ENCODE measurements at regions not wholly inside any gene's neighbourhood (a gene's known extent, or its start where the extent isn't known, plus 50 kb on each side); places are given as distances from the start of the nearest gene placed in this dataset.

GRCh38 chr1:187267827-187268226, 439.1 kb downstream of the PLA2G4A start:
- H3K9me2 ChIP-seq (ENCODE audit: low read depth, low read length), result no peaks in the 10 kb centered on the region
- no peaks in the 10 kb centered on the region for H3K4me1 ChIP-seq (ENCODE audit: insufficient read depth, low read length, severe bottlenecking)
- H3K79me2 ChIP-seq (ENCODE audit: insufficient read depth, low read length), result no peaks in the 10 kb centered on the region
- H3K4me3 ChIP-seq (ENCODE audit: low read depth, low read length, poor library complexity, severe bottlenecking), result no peak overlapping the region
- H3K36me3 ChIP-seq (ENCODE audit: insufficient read depth, low read length), result no peaks in the 10 kb centered on the region
- H3K9me3 ChIP-seq (ENCODE audit: low read length), result no peaks in the 10 kb centered on the region
- no peaks in the 10 kb centered on the region for H3K27me3 ChIP-seq (ENCODE audit: insufficient read depth, low read length)
- H3F3A ChIP-seq (ENCODE audit: insufficient read depth, low read length), result no peaks in the 10 kb centered on the region
- H3K27ac ChIP-seq (ENCODE audit: low read depth, low read length, poor library complexity, severe bottlenecking), result no peak overlapping the region
- no peaks in the 10 kb centered on the region for H4K20me1 ChIP-seq (ENCODE audit: insufficient read depth, low read length)
- H3K4me2 ChIP-seq (ENCODE audit: low read length), result no peak overlapping the region
- H3K9ac ChIP-seq (ENCODE audit: low read length), result no peak overlapping the region
- no peak overlapping the region for H2AFZ ChIP-seq (ENCODE audit: low read length)
- TF ChIP-seq EZH2 (IDR thresholded peaks at IDR 0.05; ENCODE audit: borderline replicate concordance, low read length) (no peak), CTCF (IDR thresholded peaks at IDR 0.05; ENCODE audit: low read length) (no peak)

- no peak for TF ChIP-seq CTCF (IDR thresholded peaks at IDR 0.05; ENCODE audit: low read length)
- no peak for TF ChIP-seq EZH2 (IDR thresholded peaks at IDR 0.05; ENCODE audit: borderline replicate concordance, low read length)
- no peaks in the 10 kb centered on the region for H3K4me1 ChIP-seq (ENCODE audit: insufficient read depth, low read length, severe bottlenecking)
- no peaks in the 10 kb centered on the region for H4K20me1 ChIP-seq (ENCODE audit: insufficient read depth, low read length)
- no peaks in the 10 kb centered on the region for H3K27me3 ChIP-seq (ENCODE audit: insufficient read depth, low read length)
- H3K36me3 ChIP-seq (ENCODE audit: insufficient read depth, low read length), result no peaks in the 10 kb centered on the region
- H3K79me2 ChIP-seq (ENCODE audit: insufficient read depth, low read length), result no peaks in the 10 kb centered on the region
- H3F3A ChIP-seq (ENCODE audit: insufficient read depth, low read length), result no peaks in the 10 kb centered on the region
- H3K4me2 ChIP-seq (ENCODE audit: low read length), result no peak overlapping the region
- H2AFZ ChIP-seq (ENCODE audit: low read length), result no peak overlapping the region
- no peak overlapping the region for H3K4me3 ChIP-seq (ENCODE audit: low read depth, low read length, poor library complexity, severe bottlenecking)
- no peak overlapping the region for H3K27ac ChIP-seq (ENCODE audit: low read depth, low read length, poor library complexity, severe bottlenecking)
- no peaks in the 10 kb centered on the region for H3K9me2 ChIP-seq (ENCODE audit: low read depth, low read length)
- no peaks in the 10 kb centered on the region for H3K9me3 ChIP-seq (ENCODE audit: low read length)
- H3K9ac ChIP-seq (ENCODE audit: low read length), result no peak overlapping the region
These were observed 441.5 kb downstream of the PLA2G4A start for GRCh38 chr1:187270256-187270655.

- no peaks in the 10 kb centered on the region for H4K20me1 ChIP-seq (ENCODE audit: insufficient read depth, low read length)
- no peak overlapping the region for H3K4me3 ChIP-seq (ENCODE audit: low read depth, low read length, poor library complexity, severe bottlenecking)
- no peaks in the 10 kb centered on the region for H3K36me3 ChIP-seq (ENCODE audit: insufficient read depth, low read length)
- H2AFZ ChIP-seq (ENCODE audit: low read length), result no peak overlapping the region
- no peak overlapping the region for H3K4me2 ChIP-seq (ENCODE audit: low read length)
- H3K79me2 ChIP-seq (ENCODE audit: insufficient read depth, low read length), result no peaks in the 10 kb centered on the region
- H3K9ac ChIP-seq (ENCODE audit: low read length), result no peak overlapping the region
- no peaks in the 10 kb centered on the region for H3F3A ChIP-seq (ENCODE audit: insufficient read depth, low read length)
- H3K9me2 ChIP-seq (ENCODE audit: low read depth, low read length), result no peaks in the 10 kb centered on the region
- no peaks in the 10 kb centered on the region for H3K9me3 ChIP-seq (ENCODE audit: low read length)
- no peaks in the 10 kb centered on the region for H3K4me1 ChIP-seq (ENCODE audit: insufficient read depth, low read length, severe bottlenecking)
- no peak overlapping the region for H3K27ac ChIP-seq (ENCODE audit: low read depth, low read length, poor library complexity, severe bottlenecking)
- TF ChIP-seq CTCF (IDR thresholded peaks at IDR 0.05; ENCODE audit: low read length) (no peak), EZH2 (IDR thresholded peaks at IDR 0.05; ENCODE audit: borderline replicate concordance, low read length) (no peak)
- H3K27me3 ChIP-seq (ENCODE audit: insufficient read depth, low read length), result no peaks in the 10 kb centered on the region
These were observed 446.6 kb downstream of the PLA2G4A start for GRCh38 chr1:187275346-187275745.
